GM21737 (cell line): ENCODE measurements at regions not wholly inside any gene's neighbourhood (a gene's known extent, or its start where the extent isn't known, plus 50 kb on each side); places are given as distances from the start of the nearest gene placed in this dataset.
"Not testable (repeated sequence)": the region's sequence is repeated elsewhere in the genome, so short reads cannot be mapped to it uniquely, and the experiment has no call there.

Source experiments
- ATAC-seq: cut with Tn5 transposase; IDR thresholded peaks from one replicate; pipeline ENCODE4 v1.9.1; 2021; ENCODE audit warnings: mild to moderate bottlenecking, moderate library complexity; ENCODE audit not compliant: unreplicated experiment

DNA sequence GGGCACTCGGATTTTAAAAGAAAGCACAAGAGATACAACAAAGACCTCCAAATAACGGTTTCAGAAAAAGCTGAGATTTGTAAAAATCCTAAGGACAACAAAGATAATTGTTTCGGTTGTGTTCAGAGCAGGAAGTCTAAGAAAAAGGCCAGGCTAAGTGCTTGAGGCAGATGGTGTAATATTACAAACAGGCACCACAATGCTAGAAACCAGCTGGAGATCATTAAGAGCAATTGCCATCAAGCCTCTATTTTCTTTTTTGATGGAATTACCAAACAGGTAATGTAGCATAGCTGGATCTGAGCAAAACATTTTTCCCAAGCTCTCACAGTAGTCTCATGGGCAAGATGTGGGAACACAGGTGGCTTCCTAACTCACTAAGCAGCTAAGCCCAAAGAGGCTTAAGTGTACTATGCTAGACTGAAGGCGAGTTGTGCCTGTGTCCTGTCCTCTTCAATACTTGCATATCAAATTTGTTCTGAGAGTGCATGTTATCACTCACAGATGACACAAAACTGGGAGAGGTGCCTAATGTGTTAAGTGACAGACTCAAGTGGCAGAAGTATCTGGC is 161.6 kb downstream of the GLUL start:
- ATAC-seq: no peak

DNA sequence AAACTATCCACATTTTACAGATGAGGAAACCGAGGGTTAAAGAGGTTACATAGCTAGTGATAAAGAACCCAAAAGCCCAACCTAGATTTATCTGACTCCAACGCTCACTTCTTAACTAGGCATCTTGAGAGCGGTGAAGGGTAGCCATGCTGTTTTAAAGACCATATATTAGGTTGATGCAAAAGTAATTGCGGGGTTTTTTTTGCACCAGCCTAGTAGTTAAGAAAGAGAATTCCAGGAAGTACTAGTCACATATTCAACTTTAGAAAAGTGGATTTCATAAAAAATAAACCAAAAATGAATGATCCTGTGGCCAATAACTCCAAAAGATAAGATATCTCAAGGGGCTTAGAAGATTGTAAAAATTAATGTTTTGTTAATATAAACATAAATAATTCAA is 162.1 kb downstream of the GLUL start:
- no peak for ATAC-seq

DNA sequence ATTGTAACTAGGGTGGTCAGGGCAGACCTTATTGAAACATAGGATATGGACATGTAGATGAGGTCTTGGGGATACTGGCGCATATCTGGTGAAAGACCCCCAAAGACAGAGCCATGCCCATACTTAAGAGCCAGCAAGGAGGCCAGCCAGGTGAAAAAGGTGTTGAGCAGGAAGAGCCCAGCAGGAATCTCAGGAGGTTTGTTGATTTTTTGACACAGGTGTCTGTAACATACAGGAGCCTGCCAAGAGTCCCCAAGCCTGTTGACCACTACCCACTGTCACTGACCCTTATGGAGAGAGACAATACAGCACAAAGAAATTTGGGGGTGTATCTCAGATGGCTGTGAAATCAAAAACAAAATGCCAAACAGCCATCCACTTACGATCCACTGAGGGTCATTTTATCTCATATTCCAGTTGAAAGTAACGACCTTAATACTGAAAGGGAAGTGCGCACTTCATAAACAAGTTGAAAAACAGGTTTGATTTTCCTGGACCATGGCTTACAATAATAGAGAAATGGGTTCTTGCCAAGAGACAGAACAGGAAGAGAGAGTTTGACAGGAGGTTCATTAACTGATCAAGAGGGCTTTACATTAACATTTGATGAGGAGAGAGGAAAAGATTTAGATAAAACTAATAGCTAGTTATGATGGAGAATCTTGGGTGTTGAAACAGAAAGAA is 163.6 kb downstream of the GLUL start:
- no peak for ATAC-seq

DNA sequence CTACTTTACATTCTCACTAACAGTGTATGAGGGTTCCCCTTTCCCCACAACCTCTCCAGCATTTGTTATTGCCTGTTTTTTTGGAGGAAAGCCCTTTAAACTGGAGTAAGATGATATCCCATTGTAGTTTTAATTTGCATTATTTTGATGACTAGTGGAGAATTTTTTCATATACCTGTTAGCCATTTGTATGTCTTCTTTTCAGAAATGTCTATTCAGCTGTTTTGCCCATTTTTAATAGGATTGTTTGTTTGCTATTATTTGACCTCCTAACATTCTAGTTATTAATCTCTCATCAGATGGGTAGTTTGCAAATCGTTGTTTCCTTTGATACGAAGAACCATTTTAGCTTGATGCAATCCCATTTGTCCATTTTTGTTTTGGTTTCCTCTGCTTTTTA is 165.0 kb downstream of the GLUL start:
- ATAC-seq: no peak

DNA sequence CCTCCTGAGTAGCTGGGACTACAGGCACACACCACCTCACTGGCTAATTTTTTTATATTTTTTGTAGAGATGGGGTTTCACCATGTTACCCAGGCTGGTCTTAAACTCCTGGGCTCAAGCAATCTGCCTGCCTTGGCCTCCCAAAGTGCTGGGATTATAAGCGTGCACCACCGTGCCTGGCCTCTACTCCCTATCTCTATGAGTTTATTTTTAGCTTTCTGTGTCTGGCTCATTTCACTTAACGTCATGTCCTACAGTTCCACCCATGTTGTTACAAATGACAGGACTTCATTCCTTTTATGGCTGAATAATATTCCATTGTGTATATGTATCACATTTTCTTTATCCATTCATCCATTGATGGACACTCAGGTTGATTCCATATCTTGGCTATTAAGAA is 164.2 kb upstream of the ZNF648 start:
- ATAC-seq: not testable (repeated sequence)

DNA sequence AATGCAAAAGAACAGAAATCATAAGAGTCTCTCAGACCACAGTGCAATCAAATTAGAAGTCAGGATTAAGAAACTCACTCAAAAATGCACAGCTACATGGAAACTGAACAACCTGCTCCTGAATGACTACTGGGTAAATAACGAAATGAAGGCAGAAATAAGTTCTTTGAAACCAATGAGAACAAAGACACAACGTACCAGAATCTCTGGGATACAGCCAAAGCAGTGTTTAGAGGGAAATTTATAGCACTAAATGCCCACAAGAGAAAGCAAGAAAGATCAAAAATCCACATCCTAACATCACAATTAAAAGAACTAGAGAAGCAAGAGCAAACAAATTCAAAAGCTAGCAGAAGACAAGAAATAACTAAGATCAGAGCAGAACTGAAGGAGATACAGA is 160.5 kb upstream of the ZNF648 start:
- ATAC-seq: not testable (repeated sequence)

DNA sequence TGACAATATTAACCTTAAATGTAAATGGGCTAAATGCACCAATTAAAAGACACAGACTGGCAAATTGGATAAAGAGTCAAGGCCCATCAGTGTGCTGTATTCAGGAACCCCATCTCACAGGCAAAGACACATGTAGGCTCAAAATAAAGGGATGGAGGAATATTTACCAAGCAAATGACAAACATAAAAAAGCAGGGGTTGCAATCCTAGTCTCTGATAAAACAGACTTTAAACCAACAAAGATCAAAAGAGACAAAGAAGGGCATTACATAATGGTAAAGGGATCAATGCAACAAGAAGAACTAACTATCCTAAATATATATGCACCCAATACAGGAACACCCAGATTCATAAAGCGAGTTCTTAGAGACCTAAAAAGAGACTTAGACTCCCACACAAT is 159.9 kb upstream of the ZNF648 start:
- not testable (repeated sequence) for ATAC-seq

DNA sequence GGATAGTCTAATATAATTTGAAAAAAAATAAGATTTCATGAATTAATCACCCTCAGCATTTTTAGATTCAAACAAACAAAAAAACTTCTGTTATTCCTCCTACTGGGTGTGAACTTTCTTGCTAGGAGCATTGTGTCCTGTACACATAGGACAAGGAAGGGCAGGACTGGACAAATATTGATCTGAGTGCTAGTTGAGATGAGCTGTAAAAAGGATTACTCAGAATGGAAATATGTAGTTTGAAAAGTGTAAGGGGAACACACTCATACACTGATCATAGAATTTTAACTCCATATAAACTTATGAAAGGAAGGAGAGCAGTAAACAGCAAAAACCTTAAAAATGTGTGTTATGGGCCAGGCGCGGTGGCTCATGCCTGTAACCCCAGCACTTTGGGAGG is 156.5 kb upstream of the ZNF648 start:
- no peak for ATAC-seq

DNA sequence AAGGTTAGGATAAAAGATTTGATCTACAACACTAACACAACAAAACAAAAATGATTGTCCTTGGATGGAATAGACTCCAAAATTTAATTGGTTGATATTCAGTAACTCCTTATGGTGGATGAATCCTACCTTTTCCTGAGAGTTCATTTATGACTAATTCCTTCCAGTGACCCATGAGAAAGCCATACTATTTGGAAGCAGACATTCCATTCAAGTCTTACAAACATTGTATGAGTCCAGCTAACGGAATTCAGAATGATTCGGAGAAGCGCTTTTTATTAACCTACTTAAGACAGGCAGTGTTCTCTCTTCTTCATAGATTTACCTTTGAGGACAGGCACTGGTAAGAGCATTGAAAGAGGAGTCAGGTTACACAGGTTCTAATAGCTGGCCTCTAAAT is 155.6 kb upstream of the ZNF648 start:
- ATAC-seq: no peak

DNA sequence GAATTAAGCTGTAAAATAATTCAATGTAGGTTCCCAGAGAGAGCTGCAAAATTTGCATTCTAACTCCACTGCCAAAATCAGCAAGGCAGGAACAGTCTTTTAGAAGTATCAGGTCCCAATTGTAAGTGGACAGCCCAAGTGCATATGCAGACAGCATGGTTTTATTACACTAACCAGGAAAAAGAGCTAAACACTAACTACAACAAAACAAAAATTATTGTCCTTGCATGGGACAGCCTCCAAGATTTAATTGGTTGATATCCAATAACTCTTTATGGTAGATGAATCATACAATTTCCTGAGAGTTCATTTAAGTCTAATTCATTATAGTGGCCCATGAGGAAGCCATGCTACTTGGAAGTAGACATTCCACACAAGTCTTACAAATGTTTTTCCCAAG is 154.3 kb upstream of the ZNF648 start:
- ATAC-seq: no peak

DNA sequence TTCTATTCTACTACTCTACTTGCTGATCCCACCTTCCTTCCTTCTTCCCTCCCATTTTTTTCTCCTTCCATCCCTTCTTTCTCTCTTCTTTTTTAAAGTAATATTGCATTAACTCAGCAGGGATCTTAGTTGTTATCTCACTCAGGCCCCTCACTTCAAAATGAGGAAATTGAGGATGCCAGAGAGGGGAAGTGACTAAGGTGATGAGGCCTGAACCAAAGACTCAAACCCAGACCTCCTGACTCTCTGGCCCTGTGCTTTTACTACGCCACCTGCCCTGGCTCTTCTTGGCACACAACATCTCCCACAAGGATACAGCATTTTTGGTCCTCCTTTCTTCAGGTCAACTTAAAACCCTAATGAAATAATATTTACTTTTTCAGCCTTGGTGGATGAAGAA is 151.7 kb upstream of the ZNF648 start:
- no peak for ATAC-seq

DNA sequence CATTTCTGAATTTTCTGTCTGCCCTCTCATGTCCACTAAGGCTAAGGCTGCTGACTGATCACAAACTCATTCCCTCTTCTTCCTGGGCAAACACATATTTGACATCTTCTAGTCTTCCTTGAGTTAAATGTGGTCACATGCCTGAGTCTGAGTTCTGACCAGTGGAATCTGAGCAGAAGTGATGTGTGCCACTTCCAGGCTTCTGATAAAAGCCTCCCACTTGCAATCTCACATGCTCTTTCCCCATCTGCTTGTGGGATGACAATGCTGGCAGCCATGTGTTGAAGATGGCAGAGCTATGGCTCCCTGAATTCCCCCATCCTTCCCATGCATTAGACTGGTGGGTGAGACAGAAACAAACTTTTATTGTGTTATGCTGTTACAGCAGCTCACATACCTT is 149.9 kb upstream of the ZNF648 start:
- no peak for ATAC-seq

DNA sequence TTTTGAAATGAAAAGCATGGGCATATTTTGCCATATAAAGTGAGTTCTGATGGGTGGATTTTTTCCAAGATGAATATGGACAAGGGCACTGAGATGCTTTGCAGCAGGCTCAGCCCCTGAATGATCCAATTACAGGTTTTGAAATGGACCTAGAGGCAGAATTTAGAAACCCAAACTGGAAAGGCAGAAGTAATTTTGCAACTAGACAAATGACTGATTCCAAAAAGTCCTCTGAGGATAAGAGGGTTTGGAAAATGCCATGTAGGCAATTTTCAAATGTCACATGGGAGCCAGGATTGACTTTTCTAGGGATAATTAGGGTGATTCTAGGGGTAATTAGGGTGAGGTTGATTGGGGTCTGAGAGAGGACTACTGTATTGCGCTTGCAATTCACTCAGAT is 148.9 kb upstream of the ZNF648 start:
- ATAC-seq: no peak

DNA sequence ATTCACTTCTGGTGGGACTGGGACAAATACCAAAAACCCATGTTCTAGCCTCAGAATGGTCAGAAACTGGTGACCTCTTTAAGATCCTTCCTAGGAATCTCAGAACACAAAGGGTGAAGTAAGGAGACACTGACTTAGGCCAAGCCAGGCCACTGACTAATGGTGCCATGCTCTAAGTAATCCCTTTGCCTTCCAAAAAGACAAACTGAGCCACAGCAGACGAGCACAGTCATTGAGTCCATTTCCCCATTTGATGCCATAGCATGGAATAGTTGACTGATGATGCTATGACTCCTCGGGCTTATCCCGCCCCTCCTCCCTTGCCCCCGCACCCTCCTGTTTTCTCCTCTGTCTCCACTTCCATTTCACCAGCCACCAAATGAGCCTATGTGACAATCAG is 145.8 kb upstream of the ZNF648 start:
- no peak for ATAC-seq

DNA sequence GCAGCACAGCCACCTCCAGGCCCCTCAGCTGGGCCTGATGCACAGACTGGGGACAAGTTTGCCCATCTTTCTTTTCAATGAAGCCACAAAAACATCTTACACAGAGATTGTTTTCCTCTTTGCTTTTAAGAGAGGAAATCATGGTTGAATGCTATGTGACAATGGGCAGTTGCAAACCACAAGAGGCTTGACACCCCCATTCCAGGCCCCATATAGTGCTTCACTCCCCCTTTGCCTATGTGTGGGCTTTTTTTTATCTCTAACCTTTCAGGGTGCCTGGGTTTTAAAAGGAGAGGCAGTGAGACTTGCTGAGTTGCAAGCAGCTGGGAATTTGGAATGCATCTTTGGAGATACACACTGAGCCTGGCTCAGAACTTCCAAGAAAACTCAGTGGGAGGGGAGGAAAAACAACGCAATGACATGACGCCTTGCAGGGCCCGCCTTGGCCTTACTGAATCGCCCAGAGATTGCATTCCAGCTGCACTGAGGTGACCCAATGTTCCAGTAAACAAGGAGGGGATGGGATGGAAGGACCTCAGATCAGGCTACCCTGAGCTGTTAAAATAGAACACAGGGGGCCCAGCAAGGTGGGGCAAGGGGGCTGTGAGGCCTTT is 145.2 kb upstream of the ZNF648 start:
- ATAC-seq: no peak

DNA sequence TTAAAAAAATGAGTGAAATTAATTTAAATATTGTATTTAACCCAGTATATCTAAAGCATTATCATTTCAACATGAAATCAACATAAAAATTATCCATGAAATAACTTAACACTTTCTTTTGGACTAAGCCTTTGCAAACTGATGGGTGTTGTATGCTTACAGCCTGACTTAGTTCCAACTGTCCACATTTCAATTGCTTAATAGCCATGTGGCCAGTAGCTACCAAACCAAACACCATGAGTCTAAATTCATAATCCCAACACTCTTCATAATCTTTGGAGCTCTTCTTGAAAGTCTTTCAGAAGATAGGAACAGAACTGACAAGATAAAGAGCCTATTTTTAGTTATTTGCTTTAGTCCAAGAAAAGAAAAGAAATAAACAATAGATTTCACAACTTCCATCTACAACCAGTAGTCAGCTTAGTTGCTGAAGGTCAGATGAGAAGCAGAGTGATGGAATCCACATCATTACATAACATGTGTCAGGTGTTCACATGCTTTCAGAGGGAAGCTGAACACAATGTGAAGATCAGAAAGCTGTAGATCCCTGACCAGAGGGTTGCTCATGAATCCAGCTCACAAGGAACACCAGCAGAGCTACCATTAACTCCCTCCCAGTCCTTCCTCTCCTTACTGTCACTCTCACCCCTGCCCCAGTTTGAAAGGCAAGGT is 144.0 kb upstream of the ZNF648 start:
- ATAC-seq: no peak

DNA sequence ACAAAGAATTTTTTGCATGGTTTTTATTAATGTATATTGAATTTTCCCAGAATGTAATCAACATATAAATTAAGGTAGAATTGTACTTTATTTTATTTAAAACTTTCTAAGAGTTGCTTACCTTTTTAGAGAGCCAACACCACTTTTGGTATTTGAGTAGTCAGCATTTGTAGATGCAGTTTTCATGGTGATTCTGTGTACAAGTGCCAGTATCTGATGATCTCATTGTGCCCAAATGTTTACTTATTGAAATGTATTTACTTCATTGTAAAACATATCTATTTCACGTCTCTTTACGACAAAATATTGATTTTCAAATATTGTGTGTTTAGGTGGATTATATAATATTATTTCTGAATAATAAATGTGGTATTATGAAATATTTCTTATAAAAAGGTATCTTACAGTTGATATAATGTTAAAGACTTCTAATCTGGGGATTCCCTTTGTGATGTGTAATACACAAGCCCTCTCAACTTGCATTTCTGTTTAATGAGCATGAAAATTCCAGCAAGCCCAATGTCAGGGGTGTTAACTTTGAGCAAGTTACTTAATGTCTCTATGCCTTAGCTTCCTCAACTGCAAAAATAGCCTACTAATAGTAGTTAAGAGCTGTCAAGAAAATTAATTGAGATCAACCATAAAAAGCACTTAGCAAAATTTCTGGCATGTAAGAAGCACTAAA is 141.8 kb upstream of the ZNF648 start:
- no peak for ATAC-seq

DNA sequence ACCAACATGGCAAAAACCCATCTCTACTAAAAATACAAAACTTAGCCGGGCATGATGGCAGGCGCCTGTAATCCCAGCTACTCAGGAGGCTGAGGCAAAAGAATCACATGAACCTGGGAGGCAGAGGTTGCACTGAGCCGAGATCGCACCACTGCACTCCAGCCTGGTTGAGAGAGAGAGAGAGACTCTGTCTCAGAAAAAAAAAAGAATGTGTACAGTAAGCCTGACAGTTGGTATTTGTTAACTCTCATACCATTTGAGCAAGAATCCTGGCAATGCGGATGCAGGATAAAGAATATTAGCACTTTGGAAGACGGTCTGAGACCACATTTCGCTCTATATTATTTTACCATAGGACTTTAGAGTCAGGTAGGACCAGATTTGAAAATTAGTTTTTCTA is 140.0 kb upstream of the ZNF648 start:
- not testable (repeated sequence) for ATAC-seq

DNA sequence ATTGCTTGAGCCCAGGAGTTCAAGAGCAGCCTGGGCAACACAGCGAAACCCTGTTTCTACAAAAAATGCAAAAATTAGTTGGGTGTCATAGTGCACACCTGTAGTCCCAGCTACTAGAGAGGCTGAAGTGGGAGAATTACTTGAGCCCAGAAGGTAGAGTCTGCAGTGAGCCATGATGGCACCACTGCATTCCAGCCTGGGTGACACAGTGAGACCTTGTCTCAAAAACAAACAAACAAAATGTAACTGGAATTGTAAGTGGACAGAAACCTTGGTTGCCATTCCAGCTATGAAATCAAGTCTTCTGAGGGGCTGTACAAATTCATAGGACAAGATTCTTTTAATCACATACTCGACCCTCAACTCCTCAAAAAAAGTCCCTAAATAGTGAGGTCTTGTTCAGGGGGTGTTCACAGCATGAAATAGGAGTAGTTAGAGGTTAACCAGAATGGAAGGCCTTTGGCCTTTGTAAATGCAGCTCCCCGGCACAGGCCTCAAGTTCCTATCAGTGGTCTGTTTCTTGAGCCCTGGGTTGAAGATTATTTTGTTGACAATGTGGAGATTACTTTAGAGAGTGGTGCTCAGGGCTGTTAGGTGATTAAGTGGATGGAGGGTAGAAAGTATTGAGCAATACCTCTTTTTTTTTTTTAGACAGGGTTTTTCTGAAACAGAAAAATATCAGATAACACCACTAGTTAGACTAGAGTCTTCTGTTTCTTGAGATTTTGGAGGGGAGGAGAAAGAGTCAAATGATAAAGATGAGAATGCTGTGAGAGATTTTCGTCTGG is 138.7 kb upstream of the ZNF648 start:
- no peak for ATAC-seq

DNA sequence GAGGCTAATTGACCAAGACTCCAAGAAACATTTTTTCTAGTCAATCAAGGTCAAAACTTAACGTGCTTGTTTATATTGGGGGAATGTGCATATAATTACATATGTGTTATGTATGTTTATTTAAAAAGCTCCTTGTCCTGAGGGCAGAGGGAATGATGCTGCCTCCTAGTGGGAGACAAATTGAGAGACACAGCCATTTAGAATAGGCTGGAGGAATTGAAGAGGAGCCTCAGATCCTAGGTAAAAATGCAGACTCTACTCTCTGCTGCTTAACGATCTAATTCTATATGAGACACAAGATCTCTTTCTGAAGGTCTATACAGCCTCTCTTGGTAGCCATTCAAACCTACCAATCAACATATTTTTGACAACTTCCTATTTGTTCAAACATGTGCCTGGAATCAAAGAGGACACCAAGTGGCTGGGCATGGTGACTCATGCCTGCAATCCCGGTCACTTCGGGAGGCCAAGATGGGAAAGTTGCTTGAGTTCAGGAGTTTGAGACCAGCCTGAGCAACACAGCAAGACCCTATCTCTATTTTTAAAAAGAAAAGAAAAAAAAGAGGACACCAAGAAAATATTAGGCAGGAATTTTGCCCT is 136.6 kb upstream of the ZNF648 start:
- no peak for ATAC-seq
